RPMI7951 (cell line): ENCODE measurements at regions not wholly inside any gene's neighbourhood (a gene's known extent, or its start where the extent isn't known, plus 50 kb on each side); places are given as distances from the start of the nearest gene placed in this dataset.
"Not testable (repeated sequence)": the region's sequence is repeated elsewhere in the genome, so short reads cannot be mapped to it uniquely, and the experiment has no call there.

ENCODE experiments used
- DNase-seq: peaks from one replicate; pipeline ENCODE4 v3.0.0-alpha.2; 2012; ENCODE audit warnings: low read depth

DNA sequence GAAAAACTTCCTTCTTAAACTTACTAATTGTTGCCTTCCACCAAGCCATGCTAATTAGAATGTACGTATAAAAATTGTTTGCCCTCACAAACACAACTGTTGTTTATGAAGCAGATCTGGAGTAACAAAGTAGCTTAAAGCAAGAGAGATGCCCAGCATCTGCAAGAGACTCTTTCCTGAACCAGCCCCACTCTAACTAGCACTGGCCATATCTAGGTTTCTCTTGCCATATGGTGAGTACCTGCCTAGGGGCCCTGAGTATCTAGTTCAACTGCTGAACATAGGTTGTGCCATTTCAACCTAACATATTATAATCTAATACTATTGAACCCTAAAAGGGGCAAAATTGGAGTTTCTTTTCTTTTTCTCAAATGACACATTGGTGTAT is 883.4 kb upstream of the B3GALT2 start:
- no peak for DNase-seq

DNA sequence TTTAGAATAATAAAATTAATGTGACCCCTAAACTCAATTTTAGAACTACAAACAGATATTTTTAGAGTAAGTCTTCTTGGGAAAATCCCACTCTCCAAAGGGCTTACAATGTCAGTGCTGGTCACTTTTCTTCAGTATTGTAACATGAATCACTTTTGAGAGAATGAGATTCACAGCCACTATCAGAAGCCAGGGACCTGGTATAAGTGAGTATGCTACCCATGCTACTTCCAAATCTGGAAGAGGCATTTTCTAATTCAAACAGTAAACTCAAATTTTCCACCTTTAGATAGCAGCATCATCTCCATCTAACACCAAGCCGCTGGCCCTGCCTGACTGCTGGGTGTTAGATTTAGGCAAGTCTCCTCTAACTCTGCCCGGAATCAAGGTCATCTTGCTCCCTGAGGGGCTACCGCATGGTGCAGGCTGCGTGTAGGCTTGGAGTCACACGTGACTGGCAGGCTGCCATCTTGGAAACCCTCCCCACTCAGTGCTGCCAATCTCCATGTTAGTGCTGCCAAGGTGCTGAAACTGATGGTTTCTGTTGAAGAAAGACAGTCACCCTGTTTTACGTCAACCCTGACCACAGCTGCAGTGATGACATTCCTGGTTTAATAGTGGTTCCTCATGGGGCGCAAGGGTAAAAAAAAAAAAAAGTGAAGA is 882.9 kb upstream of the B3GALT2 start:
- DNase-seq: no peak

DNA sequence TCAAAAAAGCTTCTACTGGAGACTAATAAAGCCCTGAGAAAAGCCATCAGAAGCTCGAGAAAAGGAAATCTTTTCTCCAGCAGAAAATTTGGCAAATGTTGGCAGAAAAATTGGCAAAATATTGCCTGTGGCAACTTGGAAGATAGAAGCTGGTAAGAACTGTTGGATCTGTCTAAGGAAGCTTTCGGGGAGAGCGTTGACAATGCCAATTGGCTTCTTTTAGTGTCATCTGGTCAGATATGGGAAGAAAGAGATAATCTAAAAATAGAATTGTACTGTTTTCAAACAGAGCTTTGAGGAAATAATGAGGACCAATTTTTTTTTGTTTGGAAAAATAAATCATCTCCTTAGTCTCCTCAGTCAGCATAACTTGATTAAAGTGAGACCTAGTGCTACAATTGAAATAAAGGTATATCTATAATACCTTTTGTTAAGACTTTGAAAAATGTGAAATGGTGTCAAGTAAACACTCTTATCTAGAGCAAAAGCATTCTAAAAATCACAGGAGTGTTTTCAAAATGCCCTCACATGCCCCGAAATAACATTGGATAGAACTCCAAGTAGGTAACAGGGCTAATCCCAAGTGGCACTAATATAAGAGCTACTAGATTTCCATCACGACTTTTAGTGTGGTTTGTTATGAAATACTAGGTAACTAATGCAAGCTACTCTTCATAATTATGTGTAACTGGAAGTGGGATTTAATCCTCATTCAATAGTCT is 882.2 kb upstream of the B3GALT2 start:
- no peak for DNase-seq

DNA sequence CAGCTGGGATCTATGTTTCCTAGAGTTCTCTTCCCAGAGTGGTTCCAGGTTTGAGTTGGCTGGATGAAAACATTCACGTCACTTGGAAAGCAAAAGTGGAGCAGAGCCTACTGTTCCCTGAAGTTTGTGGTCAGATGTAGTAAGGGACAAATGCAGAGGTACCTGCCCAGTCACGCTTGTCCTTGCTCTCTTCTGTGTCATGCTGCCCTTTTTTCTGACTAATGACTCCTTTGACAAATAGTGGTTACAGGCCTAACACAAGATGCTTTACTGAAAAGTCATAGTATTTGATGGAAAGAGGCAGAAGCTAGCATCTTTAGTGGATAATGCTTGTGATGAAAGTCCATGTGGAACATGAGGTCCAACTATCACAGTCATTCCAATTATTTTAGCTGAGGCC is 881.4 kb upstream of the B3GALT2 start:
- no peak for DNase-seq

DNA sequence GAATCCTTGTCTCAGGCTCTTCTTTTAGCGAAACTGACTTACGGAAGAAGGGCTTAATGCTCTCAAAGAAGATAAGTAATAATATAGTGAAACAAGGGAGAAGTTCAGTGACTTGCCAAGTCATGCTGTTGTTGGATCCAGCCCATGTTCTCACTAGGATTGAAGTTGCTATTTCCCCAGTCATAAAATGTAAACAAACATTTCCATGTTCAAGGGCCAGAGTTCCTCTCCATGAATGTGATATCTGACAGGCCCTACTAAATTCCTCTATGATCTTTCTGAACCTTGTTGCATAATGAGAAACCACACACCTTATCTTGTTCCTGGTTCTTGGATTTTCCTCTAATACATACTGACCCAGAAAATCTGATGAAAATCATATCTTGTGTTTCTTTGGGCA is 876.5 kb upstream of the B3GALT2 start:
- no peak for DNase-seq

DNA sequence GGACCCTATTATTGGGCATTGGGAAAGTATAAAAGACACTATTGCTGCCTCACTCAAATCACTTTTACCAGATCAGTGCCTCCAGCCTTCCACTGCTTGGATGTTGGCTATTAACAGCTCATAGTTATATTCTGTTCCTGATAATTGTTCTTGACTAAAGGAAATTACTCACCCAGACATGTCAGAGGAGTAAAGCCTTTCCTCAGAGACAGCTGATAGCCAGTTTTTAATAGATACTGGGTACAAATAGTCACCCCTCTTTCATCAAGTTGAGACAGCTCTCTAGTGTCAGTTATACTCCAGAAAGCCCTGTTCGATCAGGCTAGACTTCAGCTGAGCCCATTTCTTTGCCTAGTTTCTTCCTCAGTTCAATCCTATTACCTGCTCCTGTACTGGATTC is 876.1 kb upstream of the B3GALT2 start:
- no peak for DNase-seq

DNA sequence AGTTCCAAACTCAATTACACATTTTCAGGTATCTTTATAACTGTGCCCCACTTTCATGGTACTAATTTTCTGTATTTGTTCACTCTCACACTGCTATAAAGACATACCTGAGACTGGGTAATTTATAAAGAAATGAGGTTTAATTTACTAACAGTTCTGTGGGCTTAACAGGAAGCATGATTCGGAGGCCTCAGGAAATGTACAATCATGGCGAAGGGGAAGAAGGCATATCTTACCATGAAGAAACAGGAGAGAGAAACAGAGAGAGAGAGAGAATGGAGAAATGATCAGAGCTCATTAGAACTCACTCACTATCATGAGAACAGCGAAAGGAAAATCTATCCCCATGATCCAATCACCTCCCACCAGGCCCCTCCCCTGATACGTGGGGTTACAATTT is 874.1 kb upstream of the B3GALT2 start:
- no peak for DNase-seq

DNA sequence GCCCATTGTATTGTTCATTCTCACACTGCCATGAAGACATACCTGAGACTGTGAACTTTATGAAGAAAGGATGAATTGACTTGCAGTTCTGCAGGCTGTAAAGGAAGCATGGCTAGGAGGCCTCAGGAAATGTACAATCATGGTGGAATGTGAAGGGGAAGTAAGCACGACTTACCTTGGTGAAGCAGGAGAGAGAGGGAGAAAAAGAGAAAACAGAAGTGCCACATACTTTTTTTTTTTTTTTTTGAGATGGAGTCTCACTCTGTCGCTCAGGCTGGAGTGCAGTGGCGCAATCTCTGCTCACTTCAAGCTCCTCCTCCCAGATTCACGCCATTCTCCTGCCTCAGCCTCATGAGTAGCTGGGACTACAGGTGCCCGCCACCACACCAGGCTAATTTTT is 871.9 kb upstream of the B3GALT2 start:
- DNase-seq: not testable (repeated sequence)

DNA sequence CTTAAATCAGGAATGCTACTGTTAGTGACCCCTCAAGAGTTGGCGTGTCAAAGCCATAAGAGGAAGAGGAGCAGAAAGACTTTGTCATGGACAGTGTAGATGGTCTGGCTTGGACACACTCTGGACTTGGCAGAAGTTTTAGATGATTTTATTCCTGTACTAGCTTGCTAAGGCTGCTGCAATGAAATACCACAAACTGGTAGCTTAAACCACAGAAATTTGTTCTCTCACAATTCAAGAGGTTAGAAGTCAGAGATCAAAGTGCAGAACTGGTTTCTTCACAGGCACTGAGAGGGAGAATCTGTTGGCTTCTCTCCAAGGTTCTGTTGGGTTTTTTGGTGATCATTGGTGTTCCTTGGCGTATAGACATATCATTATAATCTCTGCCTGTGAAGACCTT is 869.8 kb upstream of the B3GALT2 start:
- no peak for DNase-seq

DNA sequence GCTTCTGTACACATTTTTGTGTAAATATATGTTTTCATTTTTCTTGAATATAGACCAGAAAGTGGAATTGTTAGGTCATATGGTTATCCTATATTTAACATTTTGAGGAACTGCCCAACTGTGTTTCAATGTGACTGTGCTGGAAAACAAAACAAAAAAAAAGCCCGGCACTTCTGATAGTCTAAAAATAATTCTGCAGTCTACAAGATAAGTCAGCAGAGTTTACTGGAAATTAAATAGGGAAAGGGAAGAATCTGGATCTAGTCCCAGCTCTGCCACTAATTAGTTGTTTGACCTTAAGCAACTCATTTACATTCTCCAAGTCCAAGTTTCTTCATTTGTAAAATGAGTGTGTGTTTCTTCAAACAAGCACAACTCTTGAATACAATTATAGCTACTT is 869.1 kb upstream of the B3GALT2 start:
- no peak for DNase-seq

DNA sequence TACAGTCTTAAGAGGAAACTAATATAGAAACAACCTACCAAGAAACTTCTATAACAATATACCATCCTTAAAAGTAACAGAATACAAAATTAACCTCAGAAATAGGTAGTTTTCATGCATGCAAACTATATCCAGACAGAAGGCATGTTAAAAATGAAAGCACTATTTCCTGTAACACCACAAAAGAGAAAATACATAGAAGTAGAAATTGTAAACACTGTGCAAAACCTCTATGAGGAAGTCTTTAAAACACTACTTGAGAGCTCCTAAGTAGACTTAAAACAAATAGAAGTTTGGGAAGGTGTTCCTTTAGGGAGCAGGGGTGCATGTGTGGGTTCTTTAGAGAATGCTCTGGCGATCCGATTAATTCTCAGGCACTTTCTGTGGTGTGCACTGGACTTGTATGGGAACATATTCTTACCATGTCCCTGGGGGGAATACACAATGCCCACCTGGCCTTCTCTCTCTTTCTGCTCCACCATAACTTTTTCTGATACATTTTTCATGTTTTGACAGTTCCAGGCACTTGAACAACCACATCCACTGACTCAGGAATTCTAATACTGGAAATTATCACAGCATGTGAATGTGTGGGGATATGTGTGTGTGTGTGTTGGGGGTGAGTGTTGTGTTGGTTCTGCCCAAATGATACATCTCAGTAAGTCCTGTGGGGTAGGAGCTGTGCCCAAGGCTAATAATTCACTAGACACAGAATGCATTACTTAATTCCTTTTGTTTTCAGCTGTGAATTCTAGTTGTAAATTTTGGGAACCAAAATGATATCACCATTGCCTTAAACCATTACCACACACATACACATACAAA is 866.3 kb upstream of the B3GALT2 start:
- no peak for DNase-seq

DNA sequence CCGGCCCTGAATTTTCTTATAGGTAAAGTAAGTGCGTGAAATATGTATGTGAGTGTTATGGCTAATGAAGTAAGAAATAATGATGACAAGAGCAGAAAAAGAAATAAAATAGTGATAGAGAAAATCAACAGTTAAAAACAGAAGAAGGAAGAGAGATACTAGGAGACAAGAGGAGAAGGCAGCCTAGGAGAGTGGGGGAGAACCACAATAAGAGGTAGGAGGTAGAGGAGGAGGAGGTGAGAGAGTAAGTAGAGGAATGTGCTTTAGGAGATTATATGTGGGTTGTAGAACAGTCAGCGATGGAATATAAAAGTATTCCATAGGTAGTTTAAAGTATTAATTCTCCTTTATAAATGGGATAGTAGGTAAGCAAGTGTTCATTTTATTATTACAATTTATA is 861.5 kb upstream of the B3GALT2 start:
- no peak for DNase-seq

DNA sequence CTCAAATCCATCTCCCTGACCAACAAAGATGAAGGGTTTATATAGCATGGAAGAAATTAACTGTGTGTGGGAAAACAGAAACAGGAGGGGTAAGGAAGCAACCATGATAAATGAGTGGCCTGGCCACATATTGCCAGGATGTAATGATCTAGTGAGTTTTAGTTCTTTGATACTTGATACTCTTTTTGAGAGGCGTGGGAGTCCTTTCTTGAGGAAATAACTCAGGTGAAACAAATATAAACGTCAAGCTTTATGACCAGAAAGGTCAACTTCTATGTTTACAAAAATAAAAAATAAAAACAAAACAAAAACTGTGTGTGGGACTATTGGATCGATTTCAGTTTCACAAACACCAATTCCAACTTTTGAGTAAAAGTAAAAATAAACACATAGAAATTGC is 860.8 kb upstream of the B3GALT2 start:
- no peak for DNase-seq

DNA sequence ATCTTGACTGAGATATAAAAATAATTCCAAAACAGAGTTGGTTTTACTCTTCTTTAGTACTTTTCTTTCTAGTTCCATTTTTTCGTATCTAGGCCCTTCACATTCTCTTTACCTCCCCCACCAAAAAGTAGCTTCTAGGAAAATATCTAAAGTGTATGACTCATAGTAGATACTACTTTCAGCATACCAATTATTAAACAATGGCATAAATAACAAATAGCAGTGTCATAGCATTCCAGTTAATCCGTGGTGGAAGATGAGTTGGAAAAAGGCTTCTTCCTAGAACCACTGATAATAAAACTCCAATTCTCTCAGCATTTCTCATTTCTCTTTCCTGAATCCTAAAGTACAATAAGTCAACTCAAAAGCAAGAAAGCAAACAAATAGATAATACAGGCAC is 859.0 kb upstream of the B3GALT2 start:
- DNase-seq: no peak

DNA sequence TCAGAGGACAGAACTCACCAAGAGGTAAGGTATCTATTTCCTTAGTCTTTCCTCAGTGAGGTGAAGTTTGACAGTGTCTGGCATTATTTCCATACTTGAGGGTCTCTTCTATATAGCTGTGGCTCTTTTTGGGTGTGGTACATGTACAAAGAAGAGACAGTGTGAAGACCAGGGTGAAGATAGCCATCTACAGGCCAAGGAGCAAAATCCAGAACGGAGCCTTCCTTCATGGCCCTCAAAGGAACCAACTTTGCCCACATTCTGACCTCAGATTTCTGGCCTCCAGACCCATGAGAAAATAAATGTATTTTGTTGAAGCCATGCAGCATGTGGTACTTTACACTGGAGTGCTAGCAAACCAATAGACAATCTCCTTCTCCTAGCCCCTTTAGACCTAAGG is 858.5 kb upstream of the B3GALT2 start:
- no peak for DNase-seq

DNA sequence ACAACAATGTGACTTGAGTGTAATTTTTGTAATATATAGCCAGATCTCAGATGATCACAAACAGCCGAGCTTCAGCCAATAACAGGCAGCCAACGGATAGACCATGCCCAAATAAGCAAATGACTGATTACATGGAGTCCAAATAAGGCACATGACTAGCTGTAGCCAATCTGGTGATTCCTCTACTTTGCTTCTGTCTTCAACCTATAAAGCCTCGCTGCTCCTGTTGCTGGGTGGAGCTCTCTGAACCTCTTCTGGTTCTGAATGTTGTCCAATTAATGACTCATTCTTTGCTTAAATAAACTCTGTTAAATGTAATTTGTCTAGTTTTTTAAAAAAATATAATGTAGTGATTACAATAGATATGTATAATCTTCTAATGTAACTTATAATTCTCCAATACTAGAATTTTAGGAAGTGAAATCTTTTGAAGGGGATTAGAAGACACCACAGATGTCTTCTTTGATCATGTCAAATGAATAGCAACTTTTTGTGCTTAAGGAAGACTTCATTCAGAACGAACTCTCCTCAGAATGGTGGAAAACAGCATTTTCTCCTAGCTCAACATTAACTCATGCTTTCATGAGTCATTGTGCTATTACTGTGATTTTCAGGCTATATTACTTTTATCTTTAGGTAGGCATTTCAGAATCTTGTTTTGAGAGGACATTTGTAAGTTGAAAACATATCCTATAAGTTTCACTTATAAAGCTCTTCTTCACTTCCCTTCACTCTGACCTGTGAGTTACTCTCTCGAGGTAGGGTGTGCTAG is 857.8 kb upstream of the B3GALT2 start:
- no peak for DNase-seq

DNA sequence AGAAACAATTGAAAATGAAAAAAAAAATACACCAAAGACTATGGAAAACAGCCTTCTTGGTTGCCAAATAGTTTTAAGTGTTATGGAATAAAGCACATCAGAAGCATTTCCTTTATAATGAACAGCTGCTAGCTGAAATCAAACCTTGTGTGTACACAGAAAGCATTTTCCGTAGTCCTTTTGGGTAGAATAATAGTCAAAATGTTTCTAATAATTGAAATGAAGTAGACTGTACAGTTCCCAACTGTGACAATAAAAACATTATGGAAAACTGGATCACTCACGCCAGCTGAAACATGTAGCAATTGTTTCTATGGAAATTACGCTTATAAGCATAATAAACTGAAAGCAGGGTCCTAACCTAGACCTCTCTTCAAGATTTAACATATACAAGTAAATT is 856.3 kb upstream of the B3GALT2 start:
- DNase-seq: no peak

DNA sequence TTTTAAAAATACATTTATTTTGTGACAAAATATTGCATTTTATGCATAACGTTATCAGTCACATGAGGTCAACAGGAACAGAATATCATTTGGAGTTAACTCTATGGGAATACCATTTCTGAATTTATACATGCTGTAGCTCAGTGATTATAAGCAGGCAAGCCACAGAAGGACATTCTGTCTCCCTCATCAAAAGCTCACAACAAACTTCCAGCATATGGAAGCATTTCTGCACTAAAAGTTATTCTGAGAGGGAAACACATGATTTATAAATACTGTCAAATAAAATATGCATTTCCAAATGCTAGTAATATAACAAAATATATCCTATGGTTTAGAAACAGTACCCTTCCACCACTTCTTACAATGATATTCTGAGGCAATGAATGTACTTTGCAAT is 854.1 kb upstream of the B3GALT2 start:
- DNase-seq: no peak

DNA sequence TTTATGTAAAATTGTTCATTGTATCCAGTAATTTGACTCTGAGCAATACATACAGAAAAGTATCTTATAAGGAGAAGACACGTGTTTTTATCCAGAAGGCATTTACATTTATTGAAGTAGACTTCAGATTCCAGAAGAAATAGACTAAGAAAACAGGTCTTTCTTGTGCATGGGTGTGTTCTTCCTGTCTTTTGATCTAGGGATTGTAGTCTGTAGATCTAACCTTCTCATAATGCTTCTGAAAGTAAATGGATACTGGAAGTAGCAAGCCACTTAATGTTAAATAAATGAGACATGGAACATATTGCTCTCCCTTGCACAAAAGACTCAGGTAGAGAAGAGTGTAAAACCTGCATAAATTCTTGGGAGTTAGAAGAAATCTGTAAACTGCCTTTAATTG is 853.2 kb upstream of the B3GALT2 start:
- DNase-seq: no peak

DNA sequence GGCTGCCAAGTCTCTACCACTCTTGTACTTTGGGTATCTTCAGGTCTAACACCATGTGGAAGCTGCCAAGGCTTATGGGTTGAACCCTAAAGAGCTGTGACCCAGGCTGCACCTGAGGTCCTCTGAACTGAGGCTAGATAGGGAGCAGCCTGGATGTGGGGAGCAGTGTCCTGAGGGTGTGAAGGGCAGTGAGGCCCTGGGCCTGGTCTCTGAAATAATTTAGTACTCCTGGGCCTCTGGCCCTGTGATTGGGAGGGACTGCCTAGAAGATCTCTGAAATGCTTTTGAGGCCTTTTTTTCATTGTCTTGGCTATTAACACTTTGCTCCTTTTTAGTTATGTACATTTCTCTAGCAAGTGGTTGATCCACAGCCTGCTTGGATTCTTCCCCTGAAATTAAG is 847.2 kb upstream of the B3GALT2 start:
- DNase-seq: no peak

DNA sequence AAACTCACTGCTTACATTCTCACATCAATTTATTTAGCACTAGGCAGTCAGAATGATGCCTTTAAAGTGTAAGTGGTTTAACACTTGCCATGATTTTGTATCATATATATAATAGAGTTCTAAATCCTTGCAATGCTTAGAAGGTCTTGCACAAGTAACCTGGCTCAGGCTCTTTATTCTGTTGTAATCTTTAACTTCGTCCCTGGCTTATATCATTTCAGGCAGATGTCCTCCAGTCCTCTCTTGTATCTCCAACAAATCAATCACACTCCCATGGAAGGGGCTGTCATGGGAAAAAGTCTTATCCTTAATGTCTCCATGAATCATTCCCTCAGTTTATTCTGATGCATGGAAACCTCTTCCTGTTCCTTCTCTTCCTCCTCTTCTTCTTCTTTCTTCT is 841.6 kb upstream of the B3GALT2 start:
- DNase-seq: no peak

DNA sequence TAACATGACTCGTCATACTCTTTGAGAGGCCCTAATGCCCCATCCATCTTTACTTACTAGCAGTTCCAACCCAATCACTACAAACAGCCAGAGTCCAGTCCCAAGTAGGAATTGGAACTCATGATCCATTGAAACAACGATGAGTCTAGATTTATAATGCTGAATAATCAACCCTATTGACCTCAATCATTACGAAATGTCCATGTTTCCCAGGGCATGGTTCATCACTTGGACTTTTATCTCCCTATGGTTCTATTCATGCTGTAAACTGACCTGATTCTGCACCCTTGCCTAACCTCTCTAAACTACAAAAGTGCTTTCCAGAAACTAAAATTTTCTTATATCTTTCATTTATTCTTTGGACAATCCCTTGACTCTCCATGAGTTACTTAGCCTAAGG is 840.0 kb upstream of the B3GALT2 start:
- no peak for DNase-seq
